SK-N-SH (cell line): ENCODE measurements at regions not wholly inside any gene's neighbourhood (a gene's known extent, or its start where the extent isn't known, plus 50 kb on each side); places are given as distances from the start of the nearest gene placed in this dataset.

Source experiments
- EP300 ChIP-seq, 2 experiments: IDR thresholded peaks; 2 replicates each; pipeline versions ENCODE4 v1.4.0 to v1.6.1; 2012; ENCODE audit warnings: borderline replicate concordance in 1 of 2, low read depth in 1 of 2, low read length in 1 of 2
- EZH2phosphoT487 ChIP-seq: fragments of 200-600 bp; sonication (generic); IDR thresholded peaks from 2 replicates; pipeline ENCODE4 v1.6.1; 2017; ENCODE audit warnings: low read depth, mixed run types, mild to moderate bottlenecking, antibody characterized with exemption, moderate library complexity, borderline replicate concordance
- FOXM1 ChIP-seq: IDR thresholded peaks from 2 replicates; pipeline ENCODE4 v1.4.0; 2012; ENCODE audit warnings: low read depth, mild to moderate bottlenecking
- MXI1 ChIP-seq: IDR thresholded peaks from 2 replicates; pipeline ENCODE4 v1.6.1; 2012; ENCODE audit warnings: mild to moderate bottlenecking, low read depth, low read length, improper control_type of control experiment
- POLR2AphosphoS5 ChIP-seq: IDR thresholded peaks from 2 replicates; pipeline ENCODE4 v1.6.1; 2012; ENCODE audit warnings: low read depth, low read length
- RCOR1 ChIP-seq: fragments of 150-350 bp; IDR thresholded peaks from 2 replicates; pipeline ENCODE4 v1.6.1; 2017; ENCODE audit warnings: antibody characterized with exemption, low read length
- TAF1 ChIP-seq: IDR thresholded peaks from 2 replicates; pipeline ENCODE4 v1.6.1; 2012; ENCODE audit warnings: low read depth, mild to moderate bottlenecking, low read length, moderate library complexity, borderline replicate concordance
- TF ChIP-seq, protein P1 (sequence below): IDR thresholded peaks from 2 replicates; pipeline ENCODE4; 2012
- TF ChIP-seq, protein P2 (sequence below): fragments of 200-600 bp; sonication (generic); IDR thresholded peaks from 2 replicates; pipeline ENCODE4 v1.6.1; 2017; ENCODE audit warnings: antibody characterized with exemption, mild to moderate bottlenecking, moderate library complexity

DNA sequence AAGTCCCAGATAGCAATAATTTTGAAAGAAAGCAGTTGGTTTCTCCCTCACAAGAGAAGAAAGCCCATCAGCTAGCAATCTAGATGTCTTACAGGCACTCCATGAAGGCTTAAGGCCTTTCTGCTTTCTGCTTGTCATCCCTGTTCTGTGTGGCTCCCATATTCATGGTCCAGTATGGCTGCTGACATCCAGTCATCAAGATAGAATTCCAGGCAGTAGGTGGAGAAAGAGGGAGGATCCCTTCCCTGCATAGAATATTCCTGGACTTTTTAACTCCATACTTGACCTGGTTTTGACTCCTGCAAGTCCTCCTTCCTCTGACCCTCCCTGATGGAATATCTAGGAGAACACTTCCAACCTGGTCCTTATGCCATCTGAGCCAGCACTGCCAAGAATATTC lies 389.9 kb upstream of the AKR1E2 start:
- TF ChIP-seq TAF1 = no peak
- no peak for TF ChIP-seq POLR2AphosphoS5
- TF ChIP-seq FOXM1 = no peak
- TF ChIP-seq, protein P1, sequence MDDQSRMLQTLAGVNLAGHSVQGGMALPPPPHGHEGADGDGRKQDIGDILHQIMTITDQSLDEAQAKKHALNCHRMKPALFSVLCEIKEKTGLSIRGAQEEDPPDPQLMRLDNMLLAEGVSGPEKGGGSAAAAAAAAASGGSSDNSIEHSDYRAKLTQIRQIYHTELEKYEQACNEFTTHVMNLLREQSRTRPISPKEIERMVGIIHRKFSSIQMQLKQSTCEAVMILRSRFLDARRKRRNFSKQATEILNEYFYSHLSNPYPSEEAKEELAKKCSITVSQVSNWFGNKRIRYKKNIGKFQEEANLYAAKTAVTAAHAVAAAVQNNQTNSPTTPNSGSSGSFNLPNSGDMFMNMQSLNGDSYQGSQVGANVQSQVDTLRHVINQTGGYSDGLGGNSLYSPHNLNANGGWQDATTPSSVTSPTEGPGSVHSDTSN = no peak
- TF ChIP-seq, protein P2, sequence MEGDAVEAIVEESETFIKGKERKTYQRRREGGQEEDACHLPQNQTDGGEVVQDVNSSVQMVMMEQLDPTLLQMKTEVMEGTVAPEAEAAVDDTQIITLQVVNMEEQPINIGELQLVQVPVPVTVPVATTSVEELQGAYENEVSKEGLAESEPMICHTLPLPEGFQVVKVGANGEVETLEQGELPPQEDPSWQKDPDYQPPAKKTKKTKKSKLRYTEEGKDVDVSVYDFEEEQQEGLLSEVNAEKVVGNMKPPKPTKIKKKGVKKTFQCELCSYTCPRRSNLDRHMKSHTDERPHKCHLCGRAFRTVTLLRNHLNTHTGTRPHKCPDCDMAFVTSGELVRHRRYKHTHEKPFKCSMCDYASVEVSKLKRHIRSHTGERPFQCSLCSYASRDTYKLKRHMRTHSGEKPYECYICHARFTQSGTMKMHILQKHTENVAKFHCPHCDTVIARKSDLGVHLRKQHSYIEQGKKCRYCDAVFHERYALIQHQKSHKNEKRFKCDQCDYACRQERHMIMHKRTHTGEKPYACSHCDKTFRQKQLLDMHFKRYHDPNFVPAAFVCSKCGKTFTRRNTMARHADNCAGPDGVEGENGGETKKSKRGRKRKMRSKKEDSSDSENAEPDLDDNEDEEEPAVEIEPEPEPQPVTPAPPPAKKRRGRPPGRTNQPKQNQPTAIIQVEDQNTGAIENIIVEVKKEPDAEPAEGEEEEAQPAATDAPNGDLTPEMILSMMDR = no peak
- TF ChIP-seq EZH2phosphoT487 = no peak
- no peak for TF ChIP-seq MXI1
- TF ChIP-seq EP300 (IDR thresholded peaks at IDR 0.05; ENCODE audit: borderline replicate concordance in 1 of 2, low read depth in 1 of 2, low read length in 1 of 2) = no peak
- no peak for TF ChIP-seq RCOR1
